ENCODE measurements at regions not wholly inside any gene's neighbourhood (a gene's known extent, or its start where the extent isn't known, plus 50 kb on each side); places are given as distances from the start of the nearest gene placed in this dataset.
A peak's percentile ranks its signal among the peaks of the same experiment; 100 is the strongest.
"Not testable (repeated sequence)": the region's sequence is repeated elsewhere in the genome, so short reads cannot be mapped to it uniquely, and the experiment has no call there.

DNA sequence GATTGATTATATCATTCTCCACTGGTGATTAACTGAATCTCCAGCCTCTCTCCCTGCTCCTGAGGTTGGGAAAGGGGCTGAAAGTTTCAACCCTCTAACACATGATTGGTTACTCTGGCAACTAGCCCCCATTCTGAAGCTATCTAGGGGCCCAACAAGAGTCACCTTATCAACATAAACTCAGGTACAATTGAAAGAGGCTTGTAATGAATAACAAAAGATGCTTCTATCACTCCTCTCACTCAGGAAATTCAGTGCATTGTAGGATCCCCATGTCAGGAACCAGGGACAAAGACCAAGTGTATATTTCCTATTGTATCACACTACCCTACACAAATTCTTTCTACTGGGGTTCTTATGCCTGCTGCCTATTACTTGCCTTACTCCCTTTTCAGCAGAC is 123.9 kb upstream of the SLC13A1 start:
- DNase-seq (ENCODE audit: low spot score) = no peak

DNA sequence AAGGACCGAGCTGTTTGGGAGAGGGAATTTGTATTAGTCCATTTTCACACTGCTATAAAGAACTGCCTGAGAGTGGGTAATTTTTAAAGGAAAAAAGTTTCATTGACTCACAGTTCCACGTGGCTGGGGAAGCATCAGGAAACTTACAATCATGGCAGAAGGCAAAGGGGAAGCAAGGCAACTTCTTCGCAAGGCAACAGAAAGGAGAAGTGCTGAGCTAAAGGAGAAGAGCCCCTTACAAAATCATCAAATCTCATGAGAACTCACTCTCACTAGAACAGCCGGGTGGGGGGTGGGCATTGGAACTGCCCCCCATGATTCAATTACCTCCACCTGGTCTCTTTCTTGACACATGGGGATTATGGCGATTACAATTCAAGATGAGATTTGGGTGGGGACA is 121.8 kb upstream of the SLC13A1 start:
- DNase-seq (ENCODE audit: low spot score) = not testable (repeated sequence)

DNA sequence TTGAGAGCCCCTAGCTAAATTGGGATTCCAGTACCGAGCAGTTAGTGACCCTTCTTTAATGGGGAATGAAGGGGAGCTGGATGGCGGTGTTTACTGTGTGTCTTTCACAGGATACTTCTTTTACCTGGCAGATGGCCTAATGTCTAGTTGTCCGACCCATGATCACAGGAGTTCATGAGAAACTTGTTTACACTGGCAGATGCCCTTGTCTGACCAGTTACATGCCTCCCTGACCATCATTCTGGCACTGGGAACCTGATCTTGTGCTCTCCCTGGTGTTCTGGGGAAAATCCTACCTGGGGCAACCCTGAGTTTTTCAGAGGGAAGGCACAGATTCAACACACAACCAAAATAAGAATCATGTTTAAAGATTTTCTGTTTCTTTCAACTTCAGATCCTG is 120.1 kb upstream of the SLC13A1 start:
- DNase-seq (ENCODE audit: low spot score) = no peak

DNA sequence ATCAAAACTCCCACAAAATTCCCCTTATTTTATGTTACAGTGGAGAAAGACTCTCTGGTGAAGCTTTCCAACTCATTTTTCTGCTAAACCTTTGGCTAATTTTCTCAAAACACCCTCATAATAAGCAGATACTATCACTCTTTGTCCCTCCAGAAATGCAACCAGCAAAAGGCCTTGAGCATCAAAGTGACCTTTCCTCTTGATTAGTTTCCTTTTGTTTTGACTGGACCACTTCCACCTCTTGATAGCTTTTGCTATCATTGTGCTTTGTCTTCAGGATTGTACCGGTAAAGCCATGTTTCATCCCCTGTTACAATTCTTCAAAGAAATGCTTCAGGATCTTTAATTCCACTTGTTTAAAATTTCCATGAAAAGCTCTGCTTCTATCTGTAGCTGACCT is 115.1 kb upstream of the SLC13A1 start:
- DNase-seq (ENCODE audit: low spot score) = no peak

DNA sequence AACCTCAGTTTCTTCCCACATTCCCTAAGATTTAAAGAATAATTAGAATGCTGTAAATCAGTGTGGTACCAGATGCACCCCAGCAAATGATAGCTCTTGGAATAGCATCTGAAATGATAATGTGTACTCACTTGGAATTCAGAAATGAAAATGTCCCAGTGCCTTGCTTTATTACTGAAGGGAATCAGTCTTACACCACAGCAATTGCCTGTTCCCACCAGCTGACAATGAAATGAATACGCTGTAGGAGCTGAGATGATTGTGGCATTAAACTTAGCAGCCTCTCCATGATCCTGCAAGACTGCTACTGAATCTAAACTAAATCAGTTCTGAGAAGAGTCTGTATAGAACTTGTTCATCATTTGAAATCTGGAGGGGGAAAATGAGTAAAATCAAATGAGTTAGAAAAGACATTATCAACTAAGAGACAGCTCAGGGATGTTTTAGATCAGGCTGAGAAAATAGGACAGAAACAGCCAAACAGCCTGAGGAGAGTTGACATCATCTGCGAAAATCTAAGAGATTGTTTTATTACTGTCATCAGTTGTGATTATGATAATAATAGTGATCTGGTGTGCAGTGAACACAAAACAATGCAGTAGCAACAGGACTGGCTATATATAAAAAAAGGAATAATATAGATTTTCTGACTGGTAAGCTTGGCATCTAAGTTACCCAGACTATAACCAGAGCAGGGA is 108.6 kb upstream of the SLC13A1 start:
- DNase-seq (ENCODE audit: low spot score) = no peak

DNA sequence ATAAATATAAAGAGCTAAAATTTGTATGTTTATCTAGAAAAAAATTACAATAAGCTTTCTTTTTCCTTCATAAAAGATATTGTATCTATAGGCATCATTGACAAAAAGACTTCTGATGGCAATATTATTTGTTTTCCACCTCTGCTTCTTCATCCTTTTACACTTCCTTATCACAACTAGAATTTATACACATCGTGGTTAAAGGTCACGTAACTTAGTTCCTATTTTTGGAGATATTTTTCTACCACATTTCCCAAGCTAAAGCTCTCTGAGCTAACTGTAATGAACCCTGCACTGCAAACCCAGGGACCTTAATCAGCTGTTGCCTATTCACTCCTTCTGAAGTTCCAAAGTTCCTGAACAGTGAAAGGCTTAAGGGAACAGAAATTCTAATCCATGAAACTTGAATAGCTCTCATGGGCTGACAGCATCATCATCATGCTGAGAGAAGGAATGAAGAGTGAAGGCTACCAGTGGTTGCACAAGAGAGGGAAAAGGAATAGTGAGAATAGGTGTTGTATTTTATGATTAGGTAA is 106.1 kb upstream of the SLC13A1 start:
- DNase-seq (ENCODE audit: low spot score) = no peak

DNA sequence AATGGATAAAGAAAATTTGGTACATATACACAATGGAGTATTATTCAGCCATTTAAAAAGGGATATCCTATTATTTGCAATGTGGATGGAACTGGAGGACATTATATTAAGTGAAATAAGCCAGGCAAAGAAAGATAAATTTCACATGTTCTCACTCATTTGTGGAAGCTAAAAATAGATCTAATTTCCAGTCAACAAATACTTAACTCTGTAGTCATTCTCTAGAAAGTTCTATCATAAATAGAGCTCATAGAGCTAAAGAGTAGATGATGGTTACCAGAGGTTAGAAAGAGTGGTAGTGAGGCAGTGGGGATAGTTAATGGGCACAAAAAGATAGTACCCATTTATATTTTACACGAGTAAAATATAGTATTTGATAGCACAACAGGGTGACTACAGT is 104.2 kb upstream of the SLC13A1 start:
- DNase-seq (ENCODE audit: low spot score) = no peak

GRCh38 chr7:123296965-123297364 is 97.2 kb upstream of the SLC13A1 start:
- no peak for DNase-seq (ENCODE audit: low spot score)

DNA sequence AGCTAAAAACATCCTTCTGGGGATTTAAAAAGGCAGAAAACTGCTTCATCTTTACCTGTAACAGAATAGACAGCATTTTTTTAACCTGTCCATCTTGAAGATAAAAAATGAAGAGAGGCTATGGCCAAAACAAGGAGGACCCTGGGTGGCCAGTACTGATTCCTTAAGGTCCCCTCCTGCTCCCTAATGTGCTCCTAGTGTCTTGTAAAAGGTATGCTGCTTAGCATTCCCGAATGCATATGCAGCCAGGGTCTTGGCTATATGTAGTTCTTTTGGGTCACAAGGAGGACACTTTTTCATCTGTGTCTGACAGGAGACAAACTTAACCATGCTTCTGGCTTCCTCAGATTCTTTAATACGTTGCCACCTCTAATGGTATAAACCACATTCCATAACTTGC is 93.9 kb upstream of the SLC13A1 start:
- no peak for DNase-seq (ENCODE audit: low spot score)

DNA sequence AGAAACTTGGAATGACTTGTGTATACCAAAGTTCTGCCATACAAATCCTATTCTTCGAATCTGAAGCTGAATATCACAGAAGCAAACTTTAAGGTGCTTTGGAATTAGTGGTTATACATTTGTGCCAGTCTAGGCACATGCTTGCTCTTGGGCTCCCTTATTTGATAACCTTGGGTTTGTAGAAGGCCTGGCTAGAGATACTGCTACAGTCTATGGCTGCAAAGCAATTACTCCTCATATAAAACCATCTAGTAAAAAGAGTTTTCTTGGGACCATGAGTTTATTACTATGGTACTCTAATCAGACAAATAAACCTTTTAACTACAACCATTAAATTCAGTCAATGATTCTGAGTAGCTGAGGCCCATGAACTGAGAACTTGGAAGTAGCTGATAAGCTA is 92.5 kb upstream of the SLC13A1 start:
- no peak for DNase-seq (ENCODE audit: low spot score)

GRCh38 chr7:123289200-123289599 is 89.4 kb upstream of the SLC13A1 start:
- no peak for DNase-seq (ENCODE audit: low spot score)

- no peak for DNase-seq (ENCODE audit: low spot score)
Observed at GRCh38 chr7:123285076-123285700, 85.4 kb upstream of the SLC13A1 start.

DNA sequence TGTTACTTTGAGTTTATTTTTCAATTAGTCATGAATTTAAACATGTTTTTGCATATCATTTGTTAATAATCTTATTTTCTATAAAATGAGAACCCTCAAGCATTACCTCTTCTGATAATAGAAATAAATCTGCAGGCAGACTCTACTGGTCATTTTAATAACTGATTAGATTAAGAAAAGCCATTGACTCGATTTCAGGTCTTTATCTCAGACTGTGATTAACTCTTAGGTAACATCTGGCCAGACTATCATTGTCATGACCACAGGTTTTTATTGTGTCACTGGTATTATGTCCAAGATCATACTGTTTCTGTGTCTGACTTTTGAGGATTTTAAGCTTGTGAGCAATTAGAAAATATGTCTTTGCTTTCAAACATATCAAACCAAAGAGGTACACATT is 83.6 kb upstream of the SLC13A1 start:
- no peak for DNase-seq (ENCODE audit: low spot score)

GRCh38 chr7:123282181-123282580 is 82.4 kb upstream of the SLC13A1 start:
- no peak for DNase-seq (ENCODE audit: low spot score)

GRCh38 chr7:123279949-123280348 is 80.2 kb upstream of the SLC13A1 start:
- DNase-seq (ENCODE audit: low spot score) = no peak

DNA sequence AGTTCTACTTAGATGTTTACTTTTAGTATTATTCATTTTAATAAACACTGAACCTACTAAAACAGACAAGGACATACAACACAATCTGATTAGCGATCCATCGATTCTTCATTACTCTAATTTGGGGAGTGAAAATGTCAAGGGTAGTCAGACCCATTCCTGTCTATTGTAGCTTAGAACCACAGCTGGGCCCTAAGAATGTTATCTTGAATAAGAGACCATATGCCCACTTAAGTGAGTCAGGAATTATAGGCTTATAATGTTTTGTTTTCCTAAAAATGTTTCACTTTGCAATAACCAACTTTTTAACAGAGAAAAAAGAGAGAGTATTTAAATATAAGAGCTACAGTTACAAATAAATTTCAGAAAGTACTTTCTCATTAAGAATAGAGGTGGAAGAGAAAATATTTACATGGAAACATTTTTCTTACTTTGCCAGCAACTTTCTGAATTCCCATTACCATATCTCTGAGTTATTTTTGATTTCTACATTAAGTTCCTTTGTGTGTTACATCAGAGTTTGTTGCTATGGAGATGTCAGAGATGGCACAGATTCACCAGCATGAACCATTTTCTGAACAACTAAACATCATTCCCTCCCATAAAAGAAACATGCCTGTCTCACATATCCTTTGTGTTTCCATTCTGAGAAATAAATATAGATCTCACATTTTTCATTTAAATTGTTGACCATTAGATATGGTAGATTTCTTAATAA is 75.4 kb upstream of the SLC13A1 start:
- DNase-seq (ENCODE audit: low spot score) = peak; percentile 40

DNA sequence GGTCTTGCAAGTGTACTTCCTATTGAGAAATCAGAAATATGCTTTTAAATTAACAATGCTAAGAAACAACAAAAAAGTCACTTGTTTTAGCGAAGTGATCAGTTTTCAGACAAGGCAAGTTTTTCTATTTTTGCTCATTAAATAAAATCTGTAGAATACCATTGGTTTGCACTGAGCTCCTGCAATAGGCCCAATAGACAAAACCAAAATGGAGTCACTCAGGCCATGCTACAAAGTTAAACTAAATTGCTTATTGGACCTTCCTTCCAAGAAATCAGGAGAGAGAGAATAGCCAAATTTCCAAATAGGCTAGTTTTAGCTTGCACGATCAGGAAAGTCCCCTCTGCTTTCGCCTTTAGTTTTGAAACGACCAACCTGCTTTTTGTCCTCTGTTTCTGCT is 73.4 kb upstream of the SLC13A1 start:
- no peak for DNase-seq (ENCODE audit: low spot score)

- no peak for DNase-seq (ENCODE audit: low spot score)
Observed at GRCh38 chr7:123271856-123272255, 72.1 kb upstream of the SLC13A1 start.

DNA sequence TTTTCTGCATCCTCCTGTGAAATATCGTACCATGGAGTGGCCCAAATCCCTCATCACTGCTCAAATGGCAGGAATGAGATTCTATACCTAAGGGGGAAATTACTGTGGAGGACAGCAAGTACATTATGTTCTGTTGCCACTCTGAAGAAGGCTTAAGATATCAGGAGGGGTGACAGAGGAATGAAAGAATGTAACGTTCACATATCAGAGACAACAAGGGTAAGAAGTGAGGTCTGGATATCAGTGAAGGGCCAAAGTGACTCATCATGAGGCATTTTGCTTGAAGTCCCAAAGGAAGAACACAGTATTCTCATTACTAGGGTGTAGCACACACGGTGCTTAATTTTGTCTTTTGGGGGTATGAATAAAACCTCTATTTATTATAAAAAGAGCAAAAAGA is 71.5 kb upstream of the SLC13A1 start:
- no peak for DNase-seq (ENCODE audit: low spot score)

GRCh38 chr7:123270570-123270969 is 70.8 kb upstream of the SLC13A1 start:
- no peak for DNase-seq (ENCODE audit: low spot score)

- no peak for DNase-seq (ENCODE audit: low spot score)
Observed at GRCh38 chr7:123265853-123266252, 66.1 kb upstream of the SLC13A1 start.

DNA sequence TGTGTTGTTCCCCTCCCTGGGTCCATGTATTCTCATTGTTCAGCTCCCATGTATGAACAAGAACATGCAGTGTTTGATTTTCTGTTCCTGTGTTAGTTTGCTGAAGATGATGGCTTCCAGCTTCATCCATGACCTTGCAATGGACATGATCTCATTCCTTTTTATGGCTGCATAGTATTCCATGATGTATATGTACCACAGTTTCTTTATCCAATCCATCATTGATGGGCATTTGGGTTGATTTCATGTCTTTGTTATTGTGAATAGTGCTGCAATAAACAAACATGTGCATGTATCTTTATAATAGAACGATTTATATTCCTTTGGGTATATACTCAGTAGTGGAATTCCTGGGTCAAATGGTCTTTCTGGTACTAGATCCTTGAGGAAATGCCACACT is 65.1 kb upstream of the SLC13A1 start:
- not testable (repeated sequence) for DNase-seq (ENCODE audit: low spot score)

GRCh38 chr7:123260428-123260960 is 60.7 kb upstream of the SLC13A1 start:
- DNase-seq (ENCODE audit: low spot score) = no peak
